ENCODE measurements at regions not wholly inside any gene's neighbourhood (a gene's known extent, or its start where the extent isn't known, plus 50 kb on each side); places are given as distances from the start of the nearest gene placed in this dataset.

DNA sequence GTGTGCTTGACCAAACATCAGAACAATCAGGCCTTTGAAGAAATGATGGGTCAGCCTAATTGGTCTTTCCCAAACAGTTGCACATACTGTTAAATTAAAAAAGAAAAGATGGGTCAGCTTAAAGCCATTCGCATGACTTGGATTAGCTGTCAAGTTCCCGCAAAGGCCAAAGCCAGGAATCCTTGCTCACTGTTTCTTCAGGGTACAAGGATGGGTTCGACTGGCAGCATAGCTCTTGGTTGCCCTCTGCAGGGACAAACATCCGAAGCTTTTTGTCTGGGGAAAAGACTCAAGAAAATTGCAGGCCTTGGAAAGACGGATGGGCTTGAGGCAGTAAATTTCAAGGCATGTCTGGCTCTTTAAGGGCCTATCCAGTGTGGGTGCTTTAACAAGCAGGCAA is 168.0 kb downstream of the HDGFL1 start:
- TF ChIP-seq, protein P1, sequence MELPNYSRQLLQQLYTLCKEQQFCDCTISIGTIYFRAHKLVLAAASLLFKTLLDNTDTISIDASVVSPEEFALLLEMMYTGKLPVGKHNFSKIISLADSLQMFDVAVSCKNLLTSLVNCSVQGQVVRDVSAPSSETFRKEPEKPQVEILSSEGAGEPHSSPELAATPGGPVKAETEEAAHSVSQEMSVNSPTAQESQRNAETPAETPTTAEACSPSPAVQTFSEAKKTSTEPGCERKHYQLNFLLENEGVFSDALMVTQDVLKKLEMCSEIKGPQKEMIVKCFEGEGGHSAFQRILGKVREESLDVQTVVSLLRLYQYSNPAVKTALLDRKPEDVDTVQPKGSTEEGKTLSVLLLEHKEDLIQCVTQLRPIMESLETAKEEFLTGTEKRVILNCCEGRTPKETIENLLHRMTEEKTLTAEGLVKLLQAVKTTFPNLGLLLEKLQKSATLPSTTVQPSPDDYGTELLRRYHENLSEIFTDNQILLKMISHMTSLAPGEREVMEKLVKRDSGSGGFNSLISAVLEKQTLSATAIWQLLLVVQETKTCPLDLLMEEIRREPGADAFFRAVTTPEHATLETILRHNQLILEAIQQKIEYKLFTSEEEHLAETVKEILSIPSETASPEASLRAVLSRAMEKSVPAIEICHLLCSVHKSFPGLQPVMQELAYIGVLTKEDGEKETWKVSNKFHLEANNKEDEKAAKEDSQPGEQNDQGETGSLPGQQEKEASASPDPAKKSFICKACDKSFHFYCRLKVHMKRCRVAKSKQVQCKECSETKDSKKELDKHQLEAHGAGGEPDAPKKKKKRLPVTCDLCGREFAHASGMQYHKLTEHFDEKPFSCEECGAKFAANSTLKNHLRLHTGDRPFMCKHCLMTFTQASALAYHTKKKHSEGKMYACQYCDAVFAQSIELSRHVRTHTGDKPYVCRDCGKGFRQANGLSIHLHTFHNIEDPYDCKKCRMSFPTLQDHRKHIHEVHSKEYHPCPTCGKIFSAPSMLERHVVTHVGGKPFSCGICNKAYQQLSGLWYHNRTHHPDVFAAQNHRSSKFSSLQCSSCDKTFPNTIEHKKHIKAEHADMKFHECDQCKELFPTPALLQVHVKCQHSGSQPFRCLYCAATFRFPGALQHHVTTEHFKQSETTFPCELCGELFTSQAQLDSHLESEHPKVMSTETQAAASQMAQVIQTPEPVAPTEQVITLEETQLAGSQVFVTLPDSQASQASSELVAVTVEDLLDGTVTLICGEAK (IDR thresholded peaks at IDR 0.05): no peak
- TF ChIP-seq, protein P1 (CRISPR knock-in tag; IDR thresholded peaks at IDR 0.05): no peak
- TF ChIP-seq, protein P2, sequence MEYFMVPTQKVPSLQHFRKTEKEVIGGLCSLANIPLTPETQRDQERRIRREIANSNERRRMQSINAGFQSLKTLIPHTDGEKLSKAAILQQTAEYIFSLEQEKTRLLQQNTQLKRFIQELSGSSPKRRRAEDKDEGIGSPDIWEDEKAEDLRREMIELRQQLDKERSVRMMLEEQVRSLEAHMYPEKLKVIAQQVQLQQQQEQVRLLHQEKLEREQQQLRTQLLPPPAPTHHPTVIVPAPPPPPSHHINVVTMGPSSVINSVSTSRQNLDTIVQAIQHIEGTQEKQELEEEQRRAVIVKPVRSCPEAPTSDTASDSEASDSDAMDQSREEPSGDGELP (IDR thresholded peaks at IDR 0.05; ENCODE audit: borderline replicate concordance, low read depth): no peak
- no peak for TF ChIP-seq EZH2 (conservative IDR thresholded peaks at IDR 0.05; ENCODE audit: low read depth, low read length)
- TF ChIP-seq, protein P3, sequence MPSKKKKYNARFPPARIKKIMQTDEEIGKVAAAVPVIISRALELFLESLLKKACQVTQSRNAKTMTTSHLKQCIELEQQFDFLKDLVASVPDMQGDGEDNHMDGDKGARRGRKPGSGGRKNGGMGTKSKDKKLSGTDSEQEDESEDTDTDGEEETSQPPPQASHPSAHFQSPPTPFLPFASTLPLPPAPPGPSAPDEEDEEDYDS (CRISPR knock-in tag; IDR thresholded peaks at IDR 0.05): no peak
- TF ChIP-seq MYC (CRISPR knock-in tag; IDR thresholded peaks at IDR 0.05; ENCODE audit: borderline replicate concordance): no peak
- no peak for TF ChIP-seq CREB1 (IDR thresholded peaks at IDR 0.05)
- TF ChIP-seq CREB1 (CRISPR knock-in tag; IDR thresholded peaks at IDR 0.05): no peak
- no peak for TF ChIP-seq RNF2 (conservative IDR thresholded peaks at IDR 0.05; ENCODE audit: low read depth)
- TF ChIP-seq, protein P4, sequence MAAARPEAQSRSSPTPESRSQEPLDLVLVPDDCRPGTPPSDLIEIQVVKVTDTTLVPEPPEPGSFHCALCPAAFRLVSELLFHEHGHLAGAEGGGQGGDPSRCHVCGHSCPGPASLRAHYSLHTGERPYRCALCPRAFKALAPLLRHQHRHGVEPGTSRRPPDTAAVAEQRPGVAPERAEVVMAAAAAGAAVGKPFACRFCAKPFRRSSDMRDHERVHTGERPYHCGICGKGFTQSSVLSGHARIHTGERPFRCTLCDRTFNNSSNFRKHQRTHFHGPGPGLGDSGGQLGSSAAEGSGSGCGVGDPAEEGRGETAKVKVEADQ (CRISPR knock-in tag; IDR thresholded peaks at IDR 0.05; ENCODE audit: borderline replicate concordance): no peak
- TF ChIP-seq, protein P5, sequence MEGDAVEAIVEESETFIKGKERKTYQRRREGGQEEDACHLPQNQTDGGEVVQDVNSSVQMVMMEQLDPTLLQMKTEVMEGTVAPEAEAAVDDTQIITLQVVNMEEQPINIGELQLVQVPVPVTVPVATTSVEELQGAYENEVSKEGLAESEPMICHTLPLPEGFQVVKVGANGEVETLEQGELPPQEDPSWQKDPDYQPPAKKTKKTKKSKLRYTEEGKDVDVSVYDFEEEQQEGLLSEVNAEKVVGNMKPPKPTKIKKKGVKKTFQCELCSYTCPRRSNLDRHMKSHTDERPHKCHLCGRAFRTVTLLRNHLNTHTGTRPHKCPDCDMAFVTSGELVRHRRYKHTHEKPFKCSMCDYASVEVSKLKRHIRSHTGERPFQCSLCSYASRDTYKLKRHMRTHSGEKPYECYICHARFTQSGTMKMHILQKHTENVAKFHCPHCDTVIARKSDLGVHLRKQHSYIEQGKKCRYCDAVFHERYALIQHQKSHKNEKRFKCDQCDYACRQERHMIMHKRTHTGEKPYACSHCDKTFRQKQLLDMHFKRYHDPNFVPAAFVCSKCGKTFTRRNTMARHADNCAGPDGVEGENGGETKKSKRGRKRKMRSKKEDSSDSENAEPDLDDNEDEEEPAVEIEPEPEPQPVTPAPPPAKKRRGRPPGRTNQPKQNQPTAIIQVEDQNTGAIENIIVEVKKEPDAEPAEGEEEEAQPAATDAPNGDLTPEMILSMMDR (CRISPR knock-in tag; IDR thresholded peaks at IDR 0.05): no peak
- no peak for TF ChIP-seq KLF16 (CRISPR knock-in tag; IDR thresholded peaks at IDR 0.05)
- no peak for TF ChIP-seq SIN3A (IDR thresholded peaks at IDR 0.05; ENCODE audit: borderline replicate concordance, low read depth, low read length)
- no peak for TF ChIP-seq ELF1 (CRISPR knock-in tag; IDR thresholded peaks at IDR 0.05)
- TF ChIP-seq ZNF780A (CRISPR knock-in tag; IDR thresholded peaks at IDR 0.05): no peak

Measured in HepG2 (cell line).